ENCODE measurements at regions not wholly inside any gene's neighbourhood (a gene's known extent, or its start where the extent isn't known, plus 50 kb on each side); places are given as distances from the start of the nearest gene placed in this dataset.

DNA sequence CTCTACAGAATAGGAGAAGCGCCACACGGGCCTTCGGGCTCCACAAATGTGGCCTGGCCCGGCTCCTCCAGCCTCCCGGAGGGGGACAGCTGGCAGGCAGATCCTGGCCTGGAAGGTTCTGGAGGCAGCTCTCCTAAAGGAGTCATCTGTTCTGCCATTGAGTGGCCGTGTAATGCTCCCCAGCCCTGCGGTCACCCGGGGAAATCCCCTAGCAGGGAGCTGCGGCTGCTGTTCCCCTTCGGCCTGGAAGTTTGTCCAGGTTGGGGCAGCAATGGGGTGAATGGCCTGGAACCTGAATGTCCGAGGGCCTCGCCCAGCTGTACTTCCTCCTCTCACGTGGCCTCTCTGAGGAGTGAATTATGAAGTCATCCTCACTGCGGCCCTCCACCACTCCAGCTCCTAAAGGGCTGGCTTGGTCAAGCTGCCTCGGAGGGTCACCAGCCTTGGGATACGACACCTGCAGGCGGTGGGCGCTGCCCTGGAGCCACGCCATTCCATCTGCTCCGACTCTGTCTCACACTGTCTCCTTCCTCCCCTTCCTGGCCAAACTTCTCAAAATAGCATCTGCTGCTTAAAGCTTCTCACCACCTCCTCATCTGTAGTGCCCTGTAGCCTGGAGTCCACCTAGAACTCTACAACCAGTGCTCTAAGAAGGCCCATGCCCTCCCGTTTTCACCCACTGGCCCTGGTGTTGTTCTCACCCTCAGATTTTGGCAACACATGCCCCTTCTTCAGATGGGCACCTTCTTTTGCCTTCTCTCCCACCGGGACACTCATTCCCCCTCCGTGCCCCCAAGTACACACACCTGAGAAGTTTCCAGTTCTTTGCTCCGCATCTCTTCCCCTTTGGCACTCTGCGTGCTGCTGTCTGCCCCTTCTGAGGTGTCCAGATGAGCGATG lies 54.4 kb upstream of the TMPRSS2 start:
- intact Hi-C loops (cut with DNase I) = no loop called here
- DNase-seq (ENCODE audit: missing footprints) (no peak), ATAC-seq (peak; percentile 48)

DNA sequence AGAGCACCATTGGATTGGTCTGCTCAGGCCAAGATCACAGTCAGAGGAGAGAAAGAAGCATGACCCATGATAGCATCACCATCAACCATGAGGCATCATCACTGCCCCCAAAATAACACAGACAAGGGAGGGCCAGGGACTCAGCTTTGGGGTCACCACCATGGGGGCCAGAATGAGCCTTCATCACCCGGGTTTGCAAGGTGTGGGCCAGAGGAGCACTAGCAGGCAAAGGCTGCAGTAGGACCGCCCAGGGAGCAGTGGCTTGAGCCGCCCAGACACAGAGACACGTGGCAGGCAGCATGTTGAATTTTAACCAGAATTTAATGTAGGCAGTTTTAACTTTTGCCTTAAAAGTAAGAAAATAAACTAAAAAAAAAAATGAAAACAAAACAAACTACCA lies 53.7 kb upstream of the TMPRSS2 start:
- no peak for ATAC-seq
- DNase-seq (ENCODE audit: missing footprints) = no peak
- intact Hi-C loops (cut with DNase I) = no loop called here

DNA sequence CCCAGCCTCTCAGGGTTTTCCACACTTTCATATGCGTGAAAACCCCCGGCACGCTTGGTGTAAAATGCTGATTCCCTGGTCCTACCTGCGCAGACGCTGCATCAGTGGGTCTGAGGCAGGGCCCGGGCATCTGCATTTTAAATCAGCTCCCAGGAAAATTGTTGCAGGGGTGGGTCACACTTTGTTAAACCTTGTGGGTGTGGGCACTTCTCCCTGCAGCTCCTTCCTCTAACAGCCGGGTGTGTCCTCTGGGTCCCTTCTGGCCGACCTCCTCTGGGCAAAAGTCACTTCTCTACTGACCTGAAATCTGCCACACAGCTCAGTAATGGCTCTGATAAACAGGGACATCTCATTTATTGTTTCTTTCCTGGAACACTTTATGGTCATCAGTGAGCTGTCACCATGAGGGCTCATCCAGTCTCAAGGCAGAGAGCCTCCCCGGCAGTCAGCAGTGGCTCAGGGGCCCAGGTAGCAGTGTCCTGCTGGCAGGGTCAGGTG lies 52.8 kb upstream of the TMPRSS2 start:
- DNase-seq (ENCODE audit: missing footprints) = no peak
- ATAC-seq = no peak
- intact Hi-C loops (cut with DNase I) = no loop called here

DNA sequence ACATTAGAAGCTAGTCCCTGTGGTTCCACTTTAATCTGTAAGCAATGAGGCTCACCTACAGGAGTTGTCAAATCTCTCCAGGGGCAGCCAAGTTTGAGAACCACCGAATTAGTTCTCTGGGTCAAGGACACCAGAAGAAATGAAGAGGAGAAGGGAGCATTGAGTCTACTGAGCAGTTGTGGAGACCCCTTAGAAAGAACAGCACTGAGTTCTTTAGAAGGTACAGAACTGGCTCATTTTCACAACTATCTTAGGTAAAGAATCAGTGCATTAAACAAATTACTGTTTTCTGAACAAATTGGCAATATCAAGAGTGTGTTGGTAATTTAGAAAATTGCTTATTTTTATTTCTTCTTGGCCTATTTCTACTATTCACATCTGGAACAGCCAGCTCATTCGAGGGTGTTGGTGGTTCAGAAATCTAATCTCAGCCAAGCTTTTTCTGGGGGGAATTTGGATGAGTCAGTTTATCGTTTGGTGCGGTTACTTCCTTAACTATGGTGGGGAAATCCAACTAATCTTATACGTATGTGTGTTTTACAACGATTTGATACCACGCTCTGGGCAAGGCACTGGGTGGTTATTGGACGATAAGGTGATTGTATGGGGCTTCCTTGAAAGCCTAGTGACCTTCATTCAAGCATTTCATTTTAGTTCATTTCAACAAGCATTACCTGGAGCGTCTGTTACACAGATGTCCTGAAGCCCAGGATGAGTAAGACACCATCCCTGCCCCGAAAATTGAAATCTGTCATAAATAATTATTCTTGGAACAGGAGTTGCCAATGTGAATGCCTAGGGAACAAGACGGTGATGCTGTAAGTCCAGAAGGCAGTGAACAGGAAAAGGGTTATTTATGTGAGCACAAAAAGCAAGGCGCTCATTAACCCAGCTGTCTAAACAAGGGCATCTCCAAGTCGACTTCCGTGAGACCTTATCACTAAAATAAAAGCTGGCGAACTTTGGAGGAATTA lies 52.0 kb upstream of the TMPRSS2 start:
- no peak for ATAC-seq
- intact Hi-C loops (cut with DNase I) = no loop called here
- DNase-seq (ENCODE audit: missing footprints) = no peak

DNA sequence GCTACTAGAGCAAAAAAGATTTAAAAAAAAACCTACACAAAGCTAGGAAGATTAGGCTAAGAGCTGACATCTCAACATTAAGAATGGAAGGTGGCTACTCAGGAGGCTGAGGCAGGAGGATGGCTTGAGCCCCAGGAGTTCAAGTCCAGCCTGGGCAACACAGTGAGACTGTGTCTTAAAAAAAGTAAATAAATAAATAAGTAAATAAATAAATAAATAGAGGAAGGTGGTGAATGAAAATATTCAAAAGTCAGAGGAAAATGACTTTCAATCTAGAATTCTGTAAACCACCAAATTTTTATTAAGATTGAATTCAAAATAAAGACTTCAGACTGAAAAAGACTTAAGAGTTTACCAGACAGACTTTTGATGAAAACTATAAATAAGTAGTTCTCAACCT lies 50.9 kb upstream of the TMPRSS2 start:
- no peak for ATAC-seq

DNA sequence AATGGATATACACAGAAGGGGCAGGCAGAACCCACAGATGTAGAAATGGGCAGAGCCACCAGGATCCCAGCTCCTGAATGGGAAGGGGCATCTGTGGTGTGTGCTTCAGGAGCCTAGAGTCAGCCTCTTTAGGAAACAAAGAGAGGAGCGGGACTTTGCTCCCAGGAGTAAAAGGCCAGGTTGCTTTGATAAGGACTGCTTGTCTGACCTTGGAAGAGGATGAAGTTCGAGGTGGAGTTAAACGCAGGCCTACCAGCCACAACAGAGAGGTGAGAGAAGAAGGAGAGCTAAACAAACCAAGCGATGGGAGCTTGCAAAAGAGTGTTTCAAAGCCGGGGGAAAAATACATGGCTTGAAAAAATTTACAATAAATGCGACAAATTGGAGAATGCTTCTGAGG lies 49.9 kb upstream of the TMPRSS2 start:
- intact Hi-C loops (cut with DNase I) = no loop called here
- ATAC-seq (no peak), DNase-seq (ENCODE audit: missing footprints) (no peak)

More for the DNA sequence above, 50.9 kb upstream of the TMPRSS2 start:
- DNase-seq (ENCODE audit: missing footprints) = no peak
- intact Hi-C loops (cut with DNase I) = no loop called here

Data from Right ventricle myocardium inferior (tissue), 1 donor.